NT2/D1 (cell line): ENCODE measurements at regions not wholly inside any gene's neighbourhood (a gene's known extent, or its start where the extent isn't known, plus 50 kb on each side); places are given as distances from the start of the nearest gene placed in this dataset.

ENCODE experiments used
- YY1 ChIP-seq: IDR thresholded peaks from 2 replicates; pipeline ENCODE4 v1.6.1; 2011; ENCODE audit not compliant: insufficient read length, insufficient read depth
- ZNF274 ChIP-seq: IDR thresholded peaks from 2 replicates; pipeline ENCODE4 v1.6.1; 2011; ENCODE audit warnings: mild to moderate bottlenecking, low read depth, low read length

DNA sequence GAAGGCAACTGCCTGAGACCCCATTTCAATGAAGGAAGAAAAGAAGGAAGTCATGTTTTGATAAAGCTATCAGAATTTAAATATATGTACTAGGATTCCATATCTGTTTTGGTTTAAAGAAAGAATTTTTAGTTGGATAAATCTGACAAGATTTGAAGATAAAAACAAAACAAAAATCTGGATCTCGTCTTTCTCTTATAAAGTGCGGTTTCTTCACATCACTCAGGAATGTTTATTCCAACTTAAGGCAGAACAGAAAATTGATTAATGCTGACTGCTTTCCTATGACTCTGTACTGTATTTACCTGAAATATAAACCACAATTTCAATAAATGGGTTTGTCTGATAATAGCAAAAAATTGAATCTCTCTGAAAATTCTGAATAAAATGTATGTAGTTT, 439.7 kb downstream of the RFPL4B start:
- TF ChIP-seq YY1 (no peak), ZNF274 (no peak)
